ENCODE measurements at regions not wholly inside any gene's neighbourhood (a gene's known extent, or its start where the extent isn't known, plus 50 kb on each side); places are given as distances from the start of the nearest gene placed in this dataset.

DNA sequence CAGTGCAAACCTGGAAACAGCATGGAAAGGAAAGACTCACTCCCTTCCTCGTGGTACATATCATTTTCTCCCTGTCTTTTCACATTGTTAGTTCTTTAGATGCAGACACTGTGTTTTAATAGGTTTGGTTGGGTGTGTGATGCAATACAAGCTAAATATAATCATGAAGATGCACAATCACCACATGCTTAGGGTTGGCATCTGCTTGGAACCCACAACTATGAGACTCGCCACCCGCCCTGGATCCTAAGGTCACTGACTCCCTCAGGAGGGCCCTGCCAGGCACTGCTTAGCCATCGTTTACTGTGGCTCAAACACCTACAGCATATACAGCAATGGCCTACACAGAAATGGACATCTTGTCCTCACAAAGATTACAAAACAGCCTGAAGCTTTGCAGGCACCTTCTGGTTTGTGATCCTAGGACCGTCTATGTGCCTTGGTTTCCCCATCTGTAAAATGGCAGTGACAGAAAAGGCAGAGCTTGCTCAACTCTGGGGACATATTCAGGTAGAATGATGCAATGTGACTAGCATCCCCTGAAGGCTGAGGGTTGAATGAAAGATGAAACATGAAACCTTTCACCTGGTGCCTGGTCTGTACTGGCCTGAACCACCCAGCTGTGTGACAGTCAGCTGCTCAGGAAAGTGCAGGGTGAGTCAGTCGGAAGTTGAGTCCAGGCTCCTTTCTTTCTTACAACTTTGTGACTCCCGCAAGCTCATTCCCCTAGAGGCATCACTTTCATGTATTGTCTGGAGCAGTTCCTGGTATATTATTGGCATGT is 123.6 kb upstream of the PFN2 start:
- TF ChIP-seq, protein P1, sequence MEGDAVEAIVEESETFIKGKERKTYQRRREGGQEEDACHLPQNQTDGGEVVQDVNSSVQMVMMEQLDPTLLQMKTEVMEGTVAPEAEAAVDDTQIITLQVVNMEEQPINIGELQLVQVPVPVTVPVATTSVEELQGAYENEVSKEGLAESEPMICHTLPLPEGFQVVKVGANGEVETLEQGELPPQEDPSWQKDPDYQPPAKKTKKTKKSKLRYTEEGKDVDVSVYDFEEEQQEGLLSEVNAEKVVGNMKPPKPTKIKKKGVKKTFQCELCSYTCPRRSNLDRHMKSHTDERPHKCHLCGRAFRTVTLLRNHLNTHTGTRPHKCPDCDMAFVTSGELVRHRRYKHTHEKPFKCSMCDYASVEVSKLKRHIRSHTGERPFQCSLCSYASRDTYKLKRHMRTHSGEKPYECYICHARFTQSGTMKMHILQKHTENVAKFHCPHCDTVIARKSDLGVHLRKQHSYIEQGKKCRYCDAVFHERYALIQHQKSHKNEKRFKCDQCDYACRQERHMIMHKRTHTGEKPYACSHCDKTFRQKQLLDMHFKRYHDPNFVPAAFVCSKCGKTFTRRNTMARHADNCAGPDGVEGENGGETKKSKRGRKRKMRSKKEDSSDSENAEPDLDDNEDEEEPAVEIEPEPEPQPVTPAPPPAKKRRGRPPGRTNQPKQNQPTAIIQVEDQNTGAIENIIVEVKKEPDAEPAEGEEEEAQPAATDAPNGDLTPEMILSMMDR (IDR thresholded peaks at IDR 0.05), result no peak
- TF ChIP-seq POLR2A (IDR thresholded peaks at IDR 0.05) (no peak), POLR2AphosphoS5 (IDR thresholded peaks at IDR 0.05) (no peak)
